Right atrium auricular region (tissue), 2 donors: ENCODE measurements at regions not wholly inside any gene's neighbourhood (a gene's known extent, or its start where the extent isn't known, plus 50 kb on each side); places are given as distances from the start of the nearest gene placed in this dataset.

Source experiments
- DNase-seq: peaks from one replicate; pipeline ENCODE4 v3.0.0-alpha.2; 2019; ENCODE audit warnings: low spot score
- H3K27ac ChIP-seq, 2 donors: fragments of 200-600 bp; sonication (generic); 1 replicate in 1 of 2; 2 replicates in 1 of 2; pipeline ENCODE4 v1.5.1; 2016 to 2019
- H3K27me3 ChIP-seq, 2 donors: fragments of 200-600 bp; sonication (generic); one replicate each; pipeline versions ENCODE4 v1.5.1 to v1.6.0; 2017 to 2019
- H3K36me3 ChIP-seq: fragments of 200-600 bp; sonication (generic); one replicate; pipeline ENCODE4 v1.5.1; 2016
- H3K4me1 ChIP-seq, 2 donors: fragments of 200-600 bp; sonication (generic); one replicate each; pipeline versions ENCODE4 v1.5.1 to v1.6.0; 2017 to 2019
- H3K4me3 ChIP-seq, 2 donors: fragments of 200-600 bp; sonication (generic); 1 replicate in 1 of 2; 2 replicates in 1 of 2; pipeline ENCODE4 v1.5.1; 2017 to 2019; ENCODE audit warnings: mild to moderate bottlenecking in 1 of 2, moderate library complexity in 1 of 2
- H3K9me3 ChIP-seq, 2 donors: fragments of 200-600 bp; sonication (generic); one replicate each; pipeline ENCODE4 v1.5.1; 2019
- TF ChIP-seq, protein P1 (sequence below), 2 donors: fragments of 200-600 bp; sonication (generic); IDR thresholded peaks; one replicate each; pipeline ENCODE4 v1.5.1; 2019; ENCODE audit warnings: antibody characterized with exemption in 2 of 2

DNA sequence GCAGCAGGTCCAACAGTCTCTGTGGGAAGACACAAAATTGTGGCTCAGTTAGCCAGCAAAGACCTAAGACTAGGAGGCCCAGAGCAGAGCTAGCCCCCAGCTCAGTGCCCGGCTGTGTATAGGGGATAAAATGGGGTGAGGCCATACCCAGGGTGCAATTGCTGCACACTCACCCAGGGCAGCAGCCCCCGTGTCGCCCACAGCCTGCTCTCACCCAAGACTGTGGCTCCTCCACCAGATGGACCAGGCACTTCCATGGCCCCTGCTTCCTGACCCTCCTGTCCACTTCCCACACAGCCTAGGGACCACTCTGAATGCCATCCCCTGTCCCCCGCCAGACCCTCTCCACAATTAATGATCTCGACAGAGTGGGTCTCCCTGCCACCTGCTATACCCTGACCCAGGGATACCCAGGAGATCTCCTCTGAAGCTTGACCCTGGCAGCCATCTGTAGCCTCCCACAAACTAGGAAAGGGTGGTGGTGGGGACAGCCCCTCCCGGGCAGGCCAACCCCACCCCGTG, 85.7 kb downstream of the HS1BP3 start:
- H3K4me3 ChIP-seq = no peak overlapping the region
- TF ChIP-seq, protein P1, sequence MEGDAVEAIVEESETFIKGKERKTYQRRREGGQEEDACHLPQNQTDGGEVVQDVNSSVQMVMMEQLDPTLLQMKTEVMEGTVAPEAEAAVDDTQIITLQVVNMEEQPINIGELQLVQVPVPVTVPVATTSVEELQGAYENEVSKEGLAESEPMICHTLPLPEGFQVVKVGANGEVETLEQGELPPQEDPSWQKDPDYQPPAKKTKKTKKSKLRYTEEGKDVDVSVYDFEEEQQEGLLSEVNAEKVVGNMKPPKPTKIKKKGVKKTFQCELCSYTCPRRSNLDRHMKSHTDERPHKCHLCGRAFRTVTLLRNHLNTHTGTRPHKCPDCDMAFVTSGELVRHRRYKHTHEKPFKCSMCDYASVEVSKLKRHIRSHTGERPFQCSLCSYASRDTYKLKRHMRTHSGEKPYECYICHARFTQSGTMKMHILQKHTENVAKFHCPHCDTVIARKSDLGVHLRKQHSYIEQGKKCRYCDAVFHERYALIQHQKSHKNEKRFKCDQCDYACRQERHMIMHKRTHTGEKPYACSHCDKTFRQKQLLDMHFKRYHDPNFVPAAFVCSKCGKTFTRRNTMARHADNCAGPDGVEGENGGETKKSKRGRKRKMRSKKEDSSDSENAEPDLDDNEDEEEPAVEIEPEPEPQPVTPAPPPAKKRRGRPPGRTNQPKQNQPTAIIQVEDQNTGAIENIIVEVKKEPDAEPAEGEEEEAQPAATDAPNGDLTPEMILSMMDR (IDR thresholded peaks at IDR 0.05) = no peak
- no peaks in the 10 kb centered on the region for H3K9me3 ChIP-seq
- H3K27ac ChIP-seq = no peak overlapping the region
- DNase-seq = no peak
- no peaks in the 10 kb centered on the region for H3K36me3 ChIP-seq
- H3K4me1 ChIP-seq = peaks cover 0 to 31% of the 10 kb centered on the region in 2 donors
- no peaks in the 10 kb centered on the region for H3K27me3 ChIP-seq

DNA sequence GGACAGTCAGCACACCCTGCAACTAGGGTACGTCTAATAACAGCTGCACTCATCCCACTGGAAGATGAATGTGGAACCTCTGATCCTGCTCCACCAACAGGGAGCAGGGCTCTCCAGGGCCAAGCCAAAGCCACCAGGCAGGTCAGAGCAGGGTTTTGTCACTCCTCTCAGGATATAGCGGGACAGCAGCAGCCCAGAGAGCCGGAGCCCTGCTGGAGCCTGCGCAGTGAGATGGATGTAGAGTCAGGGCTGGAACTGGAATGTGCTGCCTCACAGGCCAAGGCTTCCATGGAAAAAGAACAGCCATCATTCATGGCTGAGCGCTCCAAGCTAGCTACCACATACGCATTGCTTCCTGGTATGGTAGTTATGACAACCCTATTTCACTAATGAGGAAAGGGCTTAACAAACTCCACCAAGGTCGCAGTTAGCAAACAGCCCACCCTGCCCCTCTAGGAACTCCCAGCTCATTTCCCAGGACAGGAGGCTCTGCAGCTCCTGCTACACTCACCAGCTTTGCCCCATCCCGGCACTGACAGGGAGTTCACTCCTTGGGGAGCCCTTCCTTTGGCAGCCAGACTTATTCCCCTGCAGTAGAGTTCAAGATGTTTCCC, 85.2 kb downstream of the HS1BP3 start:
- H3K27me3 ChIP-seq = no peaks in the 10 kb centered on the region
- DNase-seq = no peak
- peaks cover 0 to 37% of the 10 kb centered on the region in 2 donors for H3K4me1 ChIP-seq
- TF ChIP-seq, protein P1 (IDR thresholded peaks at IDR 0.05) = no peak
- no peaks in the 10 kb centered on the region for H3K36me3 ChIP-seq
- no peak overlapping the region for H3K4me3 ChIP-seq
- no peaks in the 10 kb centered on the region for H3K9me3 ChIP-seq
- H3K27ac ChIP-seq = peak overlapping the region in 1 of 2 donors; percentile 5

DNA sequence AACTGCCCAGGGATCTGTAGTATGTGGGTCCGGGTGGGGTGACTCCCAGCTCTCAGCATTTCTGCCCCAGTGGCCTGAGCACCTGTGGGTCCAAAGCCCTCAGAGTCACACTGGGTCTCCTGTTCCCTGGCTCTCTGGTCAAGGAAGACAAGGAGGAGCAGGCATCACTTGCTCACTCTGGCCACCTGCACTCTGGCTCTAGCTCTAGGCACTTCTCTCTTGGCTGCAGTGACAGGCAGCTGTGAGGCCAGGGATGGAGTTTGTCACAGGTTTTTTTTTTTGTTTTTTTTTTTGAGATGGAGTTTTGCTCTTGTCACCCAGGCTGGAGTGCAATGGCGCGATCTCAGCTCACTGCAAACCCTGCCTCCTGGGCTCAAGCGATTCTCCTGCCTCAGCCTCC, 84.6 kb downstream of the HS1BP3 start:
- Histone ChIP-seq H3K36me3 (no peaks in the 10 kb centered on the region), H3K27ac (peak overlapping the region in 1 of 2 donors; percentile 5), H3K4me1 (peaks cover 0 to 43% of the 10 kb centered on the region in 2 donors), H3K9me3 (no peaks in the 10 kb centered on the region), H3K27me3 (no peaks in the 10 kb centered on the region), H3K4me3 (no peak overlapping the region)
- TF ChIP-seq, protein P1 (IDR thresholded peaks at IDR 0.05) = no peak
- no peak for DNase-seq

DNA sequence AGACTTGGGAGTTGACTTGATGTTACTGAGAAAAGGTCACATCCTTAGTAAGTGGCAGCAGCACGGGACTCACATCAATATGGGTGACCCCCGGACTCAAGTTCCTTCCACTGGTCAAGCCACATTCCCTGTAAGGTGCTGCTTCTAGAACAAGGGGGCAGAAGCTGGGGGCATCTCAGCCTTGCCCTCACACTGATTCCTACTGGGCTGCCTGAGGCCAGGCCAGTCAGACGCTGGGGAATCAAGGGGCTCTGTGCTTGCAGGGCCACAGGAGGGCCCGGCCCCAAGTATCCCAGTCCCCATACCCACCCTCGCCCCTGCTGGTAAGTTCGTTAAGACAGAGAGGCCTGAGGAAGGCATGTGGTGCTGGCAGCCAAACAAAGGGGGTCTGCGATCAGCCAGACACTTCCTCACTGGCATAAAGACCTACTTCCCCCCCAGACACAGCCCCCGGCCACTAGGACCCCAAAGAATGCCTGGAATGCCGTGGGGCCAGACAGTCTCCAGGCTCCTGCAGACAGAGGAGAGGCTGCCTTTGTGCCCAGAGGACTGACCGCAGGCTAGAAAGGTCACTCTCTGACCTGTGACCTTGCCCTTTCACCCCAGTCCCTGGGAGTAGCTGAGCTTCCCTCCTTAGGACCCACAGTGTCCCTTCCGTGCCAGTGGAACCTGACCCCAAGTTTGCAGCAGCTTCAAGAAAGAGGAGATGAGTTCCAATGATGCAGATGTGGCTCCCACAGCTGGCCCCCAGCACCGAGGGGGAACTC, 83.6 kb downstream of the HS1BP3 start:
- Histone ChIP-seq H3K4me1 (peaks cover 0 to 52% of the 10 kb centered on the region in 2 donors), H3K27ac (peak overlapping the region; percentile 71 to 78)
- no peak for DNase-seq

More for the DNA sequence above, 83.6 kb downstream of the HS1BP3 start:
- H3K27me3 ChIP-seq = no peaks in the 10 kb centered on the region
- no peaks in the 10 kb centered on the region for H3K36me3 ChIP-seq
- TF ChIP-seq, protein P1 (IDR thresholded peaks at IDR 0.05) = no peak
- H3K9me3 ChIP-seq = no peaks in the 10 kb centered on the region
- H3K4me3 ChIP-seq = no peak overlapping the region
